Neutrophil (primary cell): ENCODE measurements at regions not wholly inside any gene's neighbourhood (a gene's known extent, or its start where the extent isn't known, plus 50 kb on each side); places are given as distances from the start of the nearest gene placed in this dataset.

ENCODE experiments used
- H3K27ac ChIP-seq: fragments of 200-600 bp; sonication (generic); 2 replicates; pipeline ENCODE4 v1.5.1; 2016; ENCODE audit warnings: mild to moderate bottlenecking, moderate library complexity
- H3K27me3 ChIP-seq: fragments of 200-600 bp; sonication (generic); 2 replicates; pipeline ENCODE4 v1.6.0; 2016; ENCODE audit warnings: mild to moderate bottlenecking
- H3K36me3 ChIP-seq: fragments of 200-600 bp; sonication (generic); 2 replicates; pipeline ENCODE4 v1.5.1; 2017
- H3K4me1 ChIP-seq, 2 experiments: fragments of 200-600 bp in 1 of 2; sonication (generic) in 1 of 2; 1 replicate in 1 of 2; 2 replicates in 1 of 2; pipeline versions ENCODE4 v1.5.1 to v1.6.1; 2013 to 2016; ENCODE audit warnings: low read depth in 1 of 2, low read length in 1 of 2, mild to moderate bottlenecking in 1 of 2, moderate library complexity in 1 of 2; ENCODE audit not compliant: control insufficient read depth in 1 of 2, insufficient read depth in 1 of 2
- H3K4me3 ChIP-seq, 2 experiments: fragments of 200-600 bp in 1 of 2; sonication (generic) in 1 of 2; 1 replicate in 1 of 2; 2 replicates in 1 of 2; pipeline ENCODE4 v1.5.1; 2013 to 2016; ENCODE audit warnings: low read depth in 1 of 2, low read length in 1 of 2, mild to moderate bottlenecking in 1 of 2, moderate library complexity in 1 of 2
- H3K9me3 ChIP-seq: fragments of 200-600 bp; sonication (generic); 2 replicates; pipeline ENCODE4 v1.5.1; 2016
- CTCF ChIP-seq: fragments of 200-600 bp; sonication (generic); IDR thresholded peaks from 2 replicates; pipeline ENCODE4 v1.5.1; 2016; ENCODE audit warnings: antibody characterized with exemption

GRCh38 chr16:60731329-60732050 is 1304.7 kb downstream of the CDH8 start:
- no peaks in the 10 kb centered on the region for H3K36me3 ChIP-seq
- H3K27ac ChIP-seq: no peak overlapping the region
- H3K9me3 ChIP-seq: no peaks in the 10 kb centered on the region
- H3K27me3 ChIP-seq: no peaks in the 10 kb centered on the region
- no peaks in the 10 kb centered on the region for H3K4me1 ChIP-seq
- no peak for TF ChIP-seq CTCF
- no peak overlapping the region for H3K4me3 ChIP-seq

- no peak overlapping the region for H3K4me3 ChIP-seq
- H3K36me3 ChIP-seq: no peaks in the 10 kb centered on the region
- H3K4me1 ChIP-seq: no peaks in the 10 kb centered on the region
- H3K27ac ChIP-seq: no peak overlapping the region
- H3K27me3 ChIP-seq: no peaks in the 10 kb centered on the region
- H3K9me3 ChIP-seq: no peaks in the 10 kb centered on the region
- no peak for TF ChIP-seq CTCF
These were observed 1307.2 kb downstream of the CDH8 start for GRCh38 chr16:60729051-60729450.

GRCh38 chr16:60727851-60728250 is 1308.4 kb downstream of the CDH8 start:
- Histone ChIP-seq H3K4me1 (no peaks in the 10 kb centered on the region), H3K9me3 (no peaks in the 10 kb centered on the region), H3K27ac (no peak overlapping the region), H3K27me3 (no peaks in the 10 kb centered on the region), H3K36me3 (no peaks in the 10 kb centered on the region), H3K4me3 (no peak overlapping the region)
- TF ChIP-seq CTCF: no peak

- no peak for TF ChIP-seq CTCF
- H3K4me3 ChIP-seq: no peak overlapping the region
- no peaks in the 10 kb centered on the region for H3K27me3 ChIP-seq
- no peaks in the 10 kb centered on the region for H3K36me3 ChIP-seq
- no peak overlapping the region for H3K27ac ChIP-seq
- H3K4me1 ChIP-seq: no peaks in the 10 kb centered on the region
- H3K9me3 ChIP-seq: no peaks in the 10 kb centered on the region
These were observed 1316.2 kb downstream of the CDH8 start for GRCh38 chr16:60720060-60720459.

GRCh38 chr16:60717808-60718207 is 1318.4 kb downstream of the CDH8 start:
- TF ChIP-seq CTCF: no peak
- H3K9me3 ChIP-seq: no peaks in the 10 kb centered on the region
- H3K4me1 ChIP-seq: no peaks in the 10 kb centered on the region
- no peaks in the 10 kb centered on the region for H3K36me3 ChIP-seq
- H3K27me3 ChIP-seq: no peaks in the 10 kb centered on the region
- no peak overlapping the region for H3K27ac ChIP-seq
- no peak overlapping the region for H3K4me3 ChIP-seq

- Histone ChIP-seq H3K27me3 (no peaks in the 10 kb centered on the region), H3K36me3 (no peaks in the 10 kb centered on the region), H3K4me1 (no peaks in the 10 kb centered on the region), H3K9me3 (no peaks in the 10 kb centered on the region), H3K4me3 (no peak overlapping the region), H3K27ac (no peak overlapping the region)
- no peak for TF ChIP-seq CTCF
These were observed 1324.1 kb downstream of the CDH8 start for GRCh38 chr16:60712144-60712543.
